Neural progenitor cell (in vitro differentiated cells): ENCODE measurements at regions not wholly inside any gene's neighbourhood (a gene's known extent, or its start where the extent isn't known, plus 50 kb on each side); places are given as distances from the start of the nearest gene placed in this dataset.

Experiments
- CTCF ChIP-seq: fragments of 200-600 bp; sonication (generic); IDR thresholded peaks from 2 replicates; pipeline ENCODE4 v1.5.1; 2017; ENCODE audit warnings: antibody characterized with exemption, mild to moderate bottlenecking
- EZH2 ChIP-seq: fragments of 200-600 bp; sonication (generic); IDR thresholded peaks from 2 replicates; pipeline ENCODE4 v1.6.1; 2017; ENCODE audit warnings: antibody characterized with exemption, mild to moderate bottlenecking, moderate library complexity
- EZH2phosphoT487 ChIP-seq: fragments of 200-600 bp; sonication (generic); IDR thresholded peaks from 2 replicates; pipeline ENCODE4 v1.6.1; 2017; ENCODE audit warnings: antibody characterized with exemption

GRCh38 chr15:23762026-23762425 lies 74.9 kb upstream of the NDN start:
- TF ChIP-seq EZH2 (no peak), CTCF (no peak), EZH2phosphoT487 (no peak)
